ENCODE measurements at regions not wholly inside any gene's neighbourhood (a gene's known extent, or its start where the extent isn't known, plus 50 kb on each side); places are given as distances from the start of the nearest gene placed in this dataset.

GRCh38 chr3:109618766-109619378 is 281.5 kb upstream of the DPPA4 start:
- H3K36me3 Mint-ChIP-seq (ENCODE audit: low read depth): no peaks in the 10 kb centered on the region
- intact Hi-C loops (cut with micrococcal nuclease): no loop called here
- H3K4me3 Mint-ChIP-seq: no peak overlapping the region
- H3K9me3 Mint-ChIP-seq: peaks cover 13% of the 10 kb centered on the region
- no peaks in the 10 kb centered on the region for H3K4me1 Mint-ChIP-seq (ENCODE audit: low read depth)
- H3K27ac Mint-ChIP-seq: no peak overlapping the region
- H3K27me3 Mint-ChIP-seq: no peaks in the 10 kb centered on the region

- H3K27me3 Mint-ChIP-seq: no peaks in the 10 kb centered on the region
- no peak overlapping the region for H3K27ac Mint-ChIP-seq
- intact Hi-C loops (cut with micrococcal nuclease): no loop called here
- H3K4me1 Mint-ChIP-seq (ENCODE audit: low read depth): no peaks in the 10 kb centered on the region
- no peak overlapping the region for H3K4me3 Mint-ChIP-seq
- peaks cover 26% of the 10 kb centered on the region for H3K9me3 Mint-ChIP-seq
- H3K36me3 Mint-ChIP-seq (ENCODE audit: low read depth): no peaks in the 10 kb centered on the region
Observed at GRCh38 chr3:109631897-109632296, 294.6 kb upstream of the DPPA4 start.

GRCh38 chr3:109640146-109640652 is 302.9 kb upstream of the DPPA4 start:
- H3K9me3 Mint-ChIP-seq: no peaks in the 10 kb centered on the region
- intact Hi-C loops (cut with micrococcal nuclease): no loop called here
- H3K4me3 Mint-ChIP-seq: no peak overlapping the region
- no peaks in the 10 kb centered on the region for H3K36me3 Mint-ChIP-seq (ENCODE audit: low read depth)
- H3K27me3 Mint-ChIP-seq: no peaks in the 10 kb centered on the region
- H3K4me1 Mint-ChIP-seq (ENCODE audit: low read depth): no peaks in the 10 kb centered on the region
- H3K27ac Mint-ChIP-seq: no peak overlapping the region

- Mint-ChIP-seq H3K9me3 (no peaks in the 10 kb centered on the region), H3K27me3 (no peaks in the 10 kb centered on the region), H3K36me3 (ENCODE audit: low read depth) (no peaks in the 10 kb centered on the region), H3K4me1 (ENCODE audit: low read depth) (no peaks in the 10 kb centered on the region), H3K4me3 (no peak overlapping the region), H3K27ac (no peak overlapping the region)
- intact Hi-C loops (cut with micrococcal nuclease): no loop called here
Observed at GRCh38 chr3:109642025-109642424, 304.7 kb upstream of the DPPA4 start.

GRCh38 chr3:109643590-109643989 is 306.2 kb upstream of the DPPA4 start:
- Mint-ChIP-seq H3K27ac (no peak overlapping the region), H3K9me3 (peaks cover 4% of the 10 kb centered on the region), H3K4me1 (ENCODE audit: low read depth) (no peaks in the 10 kb centered on the region), H3K4me3 (no peak overlapping the region), H3K27me3 (no peaks in the 10 kb centered on the region), H3K36me3 (ENCODE audit: low read depth) (no peaks in the 10 kb centered on the region)
- intact Hi-C loops (cut with micrococcal nuclease): no loop called here

- Mint-ChIP-seq H3K9me3 (peaks cover 11% of the 10 kb centered on the region), H3K4me3 (no peak overlapping the region), H3K27me3 (no peaks in the 10 kb centered on the region), H3K4me1 (ENCODE audit: low read depth) (no peaks in the 10 kb centered on the region), H3K27ac (no peak overlapping the region), H3K36me3 (ENCODE audit: low read depth) (no peaks in the 10 kb centered on the region)
- intact Hi-C loops (cut with micrococcal nuclease): no loop called here
Observed at GRCh38 chr3:109644332-109644731, 307.0 kb upstream of the DPPA4 start.

- H3K27me3 Mint-ChIP-seq: no peaks in the 10 kb centered on the region
- no peak overlapping the region for H3K4me3 Mint-ChIP-seq
- H3K27ac Mint-ChIP-seq: no peak overlapping the region
- intact Hi-C loops (cut with micrococcal nuclease): no loop called here
- H3K36me3 Mint-ChIP-seq (ENCODE audit: low read depth): no peaks in the 10 kb centered on the region
- H3K4me1 Mint-ChIP-seq (ENCODE audit: low read depth): no peaks in the 10 kb centered on the region
- peaks cover 16% of the 10 kb centered on the region for H3K9me3 Mint-ChIP-seq
Observed at GRCh38 chr3:109644746-109645145, 307.4 kb upstream of the DPPA4 start.

- no peaks in the 10 kb centered on the region for H3K4me1 Mint-ChIP-seq (ENCODE audit: low read depth)
- H3K27ac Mint-ChIP-seq: no peak overlapping the region
- no peak overlapping the region for H3K4me3 Mint-ChIP-seq
- H3K36me3 Mint-ChIP-seq (ENCODE audit: low read depth): no peaks in the 10 kb centered on the region
- peaks cover 47% of the 10 kb centered on the region for H3K9me3 Mint-ChIP-seq
- intact Hi-C loops (cut with micrococcal nuclease): no loop called here
- H3K27me3 Mint-ChIP-seq: no peaks in the 10 kb centered on the region
Observed at GRCh38 chr3:109648027-109648426, 310.7 kb upstream of the DPPA4 start.

- Mint-ChIP-seq H3K9me3 (peaks cover 48% of the 10 kb centered on the region), H3K27me3 (no peaks in the 10 kb centered on the region), H3K4me1 (ENCODE audit: low read depth) (no peaks in the 10 kb centered on the region), H3K4me3 (no peak overlapping the region), H3K27ac (no peak overlapping the region), H3K36me3 (ENCODE audit: low read depth) (no peaks in the 10 kb centered on the region)
- intact Hi-C loops (cut with micrococcal nuclease): no loop called here
Observed at GRCh38 chr3:109656225-109656624, 318.9 kb upstream of the DPPA4 start.

- Mint-ChIP-seq H3K27ac (no peak overlapping the region), H3K36me3 (ENCODE audit: low read depth) (no peaks in the 10 kb centered on the region), H3K9me3 (peaks cover 26% of the 10 kb centered on the region), H3K4me1 (ENCODE audit: low read depth) (no peaks in the 10 kb centered on the region), H3K4me3 (no peak overlapping the region), H3K27me3 (no peaks in the 10 kb centered on the region)
- intact Hi-C loops (cut with micrococcal nuclease): no loop called here
Observed at GRCh38 chr3:109678600-109678999, 341.3 kb upstream of the DPPA4 start.

- H3K36me3 Mint-ChIP-seq (ENCODE audit: low read depth): no peaks in the 10 kb centered on the region
- H3K4me1 Mint-ChIP-seq (ENCODE audit: low read depth): no peaks in the 10 kb centered on the region
- no peak overlapping the region for H3K27ac Mint-ChIP-seq
- intact Hi-C loops (cut with micrococcal nuclease): no loop called here
- no peak overlapping the region for H3K4me3 Mint-ChIP-seq
- peaks cover 26% of the 10 kb centered on the region for H3K9me3 Mint-ChIP-seq
- H3K27me3 Mint-ChIP-seq: no peaks in the 10 kb centered on the region
Observed at GRCh38 chr3:109679664-109680063, 342.3 kb upstream of the DPPA4 start.

GRCh38 chr3:109683746-109684145 is 346.4 kb upstream of the DPPA4 start:
- Mint-ChIP-seq H3K4me3 (no peak overlapping the region), H3K36me3 (ENCODE audit: low read depth) (no peaks in the 10 kb centered on the region), H3K27me3 (no peaks in the 10 kb centered on the region), H3K9me3 (peaks cover 14% of the 10 kb centered on the region), H3K4me1 (ENCODE audit: low read depth) (no peaks in the 10 kb centered on the region), H3K27ac (no peak overlapping the region)
- intact Hi-C loops (cut with micrococcal nuclease): no loop called here

GRCh38 chr3:109685084-109686079 is 348.0 kb upstream of the DPPA4 start:
- H3K27ac Mint-ChIP-seq: no peak overlapping the region
- peaks cover 16% of the 10 kb centered on the region for H3K9me3 Mint-ChIP-seq
- H3K4me3 Mint-ChIP-seq: no peak overlapping the region
- no peaks in the 10 kb centered on the region for H3K4me1 Mint-ChIP-seq (ENCODE audit: low read depth)
- H3K36me3 Mint-ChIP-seq (ENCODE audit: low read depth): no peaks in the 10 kb centered on the region
- intact Hi-C loops (cut with micrococcal nuclease): no loop called here
- no peaks in the 10 kb centered on the region for H3K27me3 Mint-ChIP-seq

- H3K4me3 Mint-ChIP-seq: no peak overlapping the region
- intact Hi-C loops (cut with micrococcal nuclease): no loop called here
- peaks cover 37% of the 10 kb centered on the region for H3K9me3 Mint-ChIP-seq
- no peaks in the 10 kb centered on the region for H3K36me3 Mint-ChIP-seq (ENCODE audit: low read depth)
- no peaks in the 10 kb centered on the region for H3K4me1 Mint-ChIP-seq (ENCODE audit: low read depth)
- no peaks in the 10 kb centered on the region for H3K27me3 Mint-ChIP-seq
- no peak overlapping the region for H3K27ac Mint-ChIP-seq
Observed at GRCh38 chr3:109687626-109688025, 350.3 kb upstream of the DPPA4 start.
